ENCODE measurements at regions not wholly inside any gene's neighbourhood (a gene's known extent, or its start where the extent isn't known, plus 50 kb on each side); places are given as distances from the start of the nearest gene placed in this dataset.

GRCh38 chr7:81584667-81585066 is 185.2 kb downstream of the HGF start:
- TF ChIP-seq, protein P1, sequence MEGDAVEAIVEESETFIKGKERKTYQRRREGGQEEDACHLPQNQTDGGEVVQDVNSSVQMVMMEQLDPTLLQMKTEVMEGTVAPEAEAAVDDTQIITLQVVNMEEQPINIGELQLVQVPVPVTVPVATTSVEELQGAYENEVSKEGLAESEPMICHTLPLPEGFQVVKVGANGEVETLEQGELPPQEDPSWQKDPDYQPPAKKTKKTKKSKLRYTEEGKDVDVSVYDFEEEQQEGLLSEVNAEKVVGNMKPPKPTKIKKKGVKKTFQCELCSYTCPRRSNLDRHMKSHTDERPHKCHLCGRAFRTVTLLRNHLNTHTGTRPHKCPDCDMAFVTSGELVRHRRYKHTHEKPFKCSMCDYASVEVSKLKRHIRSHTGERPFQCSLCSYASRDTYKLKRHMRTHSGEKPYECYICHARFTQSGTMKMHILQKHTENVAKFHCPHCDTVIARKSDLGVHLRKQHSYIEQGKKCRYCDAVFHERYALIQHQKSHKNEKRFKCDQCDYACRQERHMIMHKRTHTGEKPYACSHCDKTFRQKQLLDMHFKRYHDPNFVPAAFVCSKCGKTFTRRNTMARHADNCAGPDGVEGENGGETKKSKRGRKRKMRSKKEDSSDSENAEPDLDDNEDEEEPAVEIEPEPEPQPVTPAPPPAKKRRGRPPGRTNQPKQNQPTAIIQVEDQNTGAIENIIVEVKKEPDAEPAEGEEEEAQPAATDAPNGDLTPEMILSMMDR (conservative IDR thresholded peaks at IDR 0.05 in 1 of 2, IDR thresholded peaks at IDR 0.05 in 1 of 2; ENCODE audit: low read depth in 1 of 2, low read length in 2 of 2): no peak
- TF ChIP-seq EZH2 (IDR thresholded peaks at IDR 0.05; ENCODE audit: low read length, missing control alignments): no peak

Data from fibroblast of lung (primary cell).